Activated T-cell treated with anti-CD3 and anti-CD28 coated beads for 48 hours (primary cell): ENCODE measurements at regions not wholly inside any gene's neighbourhood (a gene's known extent, or its start where the extent isn't known, plus 50 kb on each side); places are given as distances from the start of the nearest gene placed in this dataset.

ENCODE experiments used
- DNase-seq: peaks from one replicate; pipeline ENCODE4 v3.0.0-alpha.2; 2020; ENCODE audit warnings: low read depth

GRCh38 chr1:96306809-96307560 lies 414.6 kb upstream of the PTBP2 start:
- no peak for DNase-seq

DNA sequence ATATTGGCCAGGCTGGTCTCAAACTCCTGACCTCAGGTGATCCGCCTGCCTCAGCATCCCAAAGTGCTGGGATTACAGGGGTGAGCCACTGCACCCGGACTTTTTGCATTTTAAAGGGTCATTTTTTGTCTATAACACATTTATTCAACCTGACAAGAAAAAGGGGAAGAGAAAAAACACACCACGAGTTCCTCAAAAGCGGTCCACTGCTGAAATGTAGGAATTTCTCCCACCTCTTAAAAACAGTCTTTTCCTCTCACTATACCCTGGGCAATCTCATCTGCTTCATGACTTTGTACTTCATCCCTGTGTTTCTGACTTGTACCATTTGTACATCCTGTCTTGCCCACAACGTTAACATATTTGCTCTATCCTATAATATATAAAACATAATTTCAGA lies 413.3 kb upstream of the PTBP2 start:
- DNase-seq: no peak

- DNase-seq: no peak
Observed at GRCh38 chr1:96309783-96310182, 411.8 kb upstream of the PTBP2 start.

DNA sequence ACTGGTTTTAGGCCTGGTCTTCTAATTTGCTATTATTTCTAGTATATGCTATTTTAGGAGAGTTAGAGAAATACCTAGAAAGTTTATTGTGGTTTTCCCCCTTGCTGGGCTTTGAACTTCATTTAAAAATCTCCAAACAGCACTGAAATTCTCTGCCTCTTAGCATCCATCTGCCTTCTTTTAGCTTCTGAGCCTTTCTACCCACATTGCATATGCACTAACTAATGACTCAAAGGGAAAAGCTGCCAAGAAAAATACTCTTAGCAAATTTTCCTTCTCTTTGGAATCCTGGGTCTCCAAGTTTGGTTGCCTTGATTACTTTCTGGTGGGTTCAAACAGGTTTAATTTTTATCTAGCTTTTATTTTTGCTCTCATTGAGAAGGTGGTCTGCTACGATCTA lies 408.4 kb upstream of the PTBP2 start:
- DNase-seq: no peak

- DNase-seq: no peak
Observed at GRCh38 chr1:96329121-96329520, 392.5 kb upstream of the PTBP2 start.

DNA sequence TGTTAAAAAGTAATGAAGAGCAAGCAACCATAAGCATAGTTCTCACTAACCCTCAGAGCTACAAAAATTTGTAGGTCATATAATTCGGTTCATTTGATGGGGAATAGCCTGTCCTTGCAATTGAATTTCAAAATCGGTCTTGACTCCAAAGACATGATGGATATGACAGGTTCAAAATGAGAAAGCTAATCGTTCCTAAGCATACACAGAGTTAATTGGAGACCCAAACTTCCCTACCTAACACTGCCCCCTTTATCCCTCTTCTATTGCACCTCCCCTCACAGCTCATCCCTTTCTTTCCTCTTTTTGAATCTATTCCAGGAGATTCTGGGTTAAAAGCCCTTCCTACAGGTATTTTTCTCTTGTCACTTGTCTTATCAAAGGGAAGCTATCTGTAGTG lies 390.0 kb upstream of the PTBP2 start:
- no peak for DNase-seq

- no peak for DNase-seq
Observed at GRCh38 chr1:96333522-96334235, 387.9 kb upstream of the PTBP2 start.

DNA sequence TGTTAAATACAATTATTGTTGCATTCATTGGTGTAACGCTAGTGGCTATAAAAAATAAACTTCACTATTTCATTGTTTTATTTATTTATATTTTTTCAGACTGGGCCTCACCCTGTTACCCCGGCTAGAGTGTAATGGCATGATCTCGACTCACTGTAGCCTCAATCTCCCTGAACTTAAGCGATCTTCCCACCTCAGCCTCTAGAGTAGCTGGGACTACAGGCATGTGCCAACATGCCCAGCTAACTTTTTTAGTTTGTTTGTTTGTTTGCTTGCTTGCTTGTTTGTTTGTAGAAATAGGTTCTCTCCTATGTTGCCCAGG lies 387.4 kb upstream of the PTBP2 start:
- DNase-seq: no peak

DNA sequence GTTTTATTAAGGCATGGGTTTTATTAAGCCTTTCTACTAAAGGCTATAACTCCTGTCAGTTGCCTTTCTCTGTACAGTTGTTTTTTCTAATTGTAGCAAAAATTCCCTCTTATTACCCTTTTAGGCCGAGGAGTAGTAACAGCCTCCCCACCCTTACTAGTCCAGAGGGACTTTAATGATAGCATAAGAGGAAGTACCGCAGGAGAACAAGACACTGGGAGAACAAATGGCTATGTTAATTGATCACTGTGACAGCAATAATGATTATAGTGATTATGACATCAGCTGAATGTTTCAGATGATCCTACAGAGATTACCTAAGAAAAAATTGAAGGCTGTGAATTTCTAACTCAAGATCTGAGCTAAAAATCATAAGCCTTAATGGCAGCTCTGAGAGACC lies 383.0 kb upstream of the PTBP2 start:
- DNase-seq: no peak

DNA sequence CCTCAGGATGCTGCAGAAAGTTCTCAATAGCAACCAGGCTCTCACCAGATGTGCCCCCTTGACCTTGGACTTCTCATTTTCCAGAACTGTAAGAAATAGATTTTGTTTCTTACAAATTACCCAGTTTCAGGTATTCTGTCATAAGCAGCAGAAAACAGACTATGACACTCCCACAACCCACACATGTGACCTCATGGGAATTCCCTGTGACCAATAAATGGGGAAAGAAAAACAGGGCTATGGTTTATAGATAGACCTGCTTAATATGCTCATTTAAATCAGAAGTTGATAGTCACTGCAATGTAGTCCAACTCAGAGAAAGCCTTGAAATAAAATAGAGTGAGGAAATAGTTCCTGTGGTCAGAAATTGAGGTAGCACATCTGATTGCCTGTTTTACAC lies 380.9 kb upstream of the PTBP2 start:
- DNase-seq: no peak

GRCh38 chr1:96346719-96347118 lies 374.9 kb upstream of the PTBP2 start:
- DNase-seq: no peak

- DNase-seq: no peak
Observed at GRCh38 chr1:96349896-96350295, 371.7 kb upstream of the PTBP2 start.

DNA sequence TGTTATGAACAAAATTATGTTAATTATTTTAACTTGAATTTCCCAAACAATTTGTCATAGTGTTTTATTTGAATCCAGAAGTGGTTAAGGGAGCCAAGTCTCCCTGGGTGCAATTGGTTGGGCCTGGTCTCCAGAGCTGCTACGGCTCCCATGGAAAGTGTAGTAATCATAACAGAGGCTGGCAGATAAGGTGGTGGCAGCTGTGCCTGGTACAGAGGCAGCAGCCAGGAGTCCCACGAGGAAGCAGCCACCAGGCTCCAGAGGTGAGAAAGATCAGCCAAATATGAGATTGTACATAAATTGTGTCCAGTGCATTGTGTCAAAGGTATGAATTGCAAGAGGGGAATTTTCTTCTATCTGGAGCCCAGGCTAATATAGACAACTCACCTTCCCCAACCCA lies 368.9 kb upstream of the PTBP2 start:
- DNase-seq: no peak

- no peak for DNase-seq
Observed at GRCh38 chr1:96355521-96355920, 366.1 kb upstream of the PTBP2 start.

DNA sequence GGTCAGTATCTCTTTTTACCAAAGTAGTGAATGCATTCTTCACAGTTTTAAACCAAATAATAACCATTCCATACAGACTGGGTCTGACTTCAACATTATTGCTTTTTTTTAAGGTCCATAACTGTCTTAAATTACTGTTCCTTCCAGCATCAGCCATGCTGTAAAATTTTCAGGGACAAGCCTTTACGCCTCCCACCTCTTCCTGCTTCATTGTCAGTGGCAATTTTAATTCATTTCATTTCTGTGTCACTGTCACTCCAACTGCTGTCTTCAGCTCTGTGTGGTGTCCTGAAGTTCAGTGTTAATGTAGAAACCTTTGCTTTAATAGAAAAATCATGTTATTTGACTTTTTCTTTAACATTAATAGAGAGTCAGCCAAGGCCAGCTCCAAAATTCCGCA lies 365.6 kb upstream of the PTBP2 start:
- DNase-seq: no peak

- DNase-seq: no peak
Observed at GRCh38 chr1:96357141-96357765, 364.3 kb upstream of the PTBP2 start.

- no peak for DNase-seq
Observed at GRCh38 chr1:96358057-96358456, 363.5 kb upstream of the PTBP2 start.

DNA sequence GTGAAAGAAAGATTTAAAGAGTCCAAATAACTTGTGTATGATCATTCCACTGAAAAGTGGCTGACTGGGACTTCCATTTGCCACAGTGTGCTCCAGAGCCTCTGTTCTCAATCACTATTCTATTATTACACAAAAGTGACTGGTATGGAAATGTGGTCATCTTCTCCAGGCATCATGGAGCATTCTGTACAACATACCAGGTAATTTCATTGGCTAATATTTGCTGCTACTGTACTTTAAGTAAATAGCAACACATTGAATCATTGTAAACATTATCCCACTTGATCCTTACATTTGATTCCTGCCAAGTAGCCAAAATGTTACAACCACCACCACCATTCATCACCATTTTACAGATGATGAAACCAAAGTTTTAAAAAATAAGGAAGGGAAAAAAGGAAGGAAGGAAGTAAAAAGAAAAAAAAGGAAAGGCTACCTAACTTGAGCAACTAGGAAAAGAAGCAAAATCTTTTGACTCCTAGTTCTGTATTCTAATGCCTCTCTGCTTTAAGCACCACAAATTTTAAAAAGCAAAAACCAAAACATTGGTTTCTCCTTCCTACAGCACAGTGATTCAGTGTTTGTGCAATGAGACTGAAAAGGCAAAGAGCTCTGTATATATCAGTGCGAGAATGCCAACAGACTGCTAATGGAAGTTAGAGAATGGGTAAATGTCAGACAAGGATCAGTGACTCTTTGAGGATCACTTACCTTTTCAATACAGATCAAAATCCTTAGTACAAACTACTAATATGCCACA lies 361.4 kb upstream of the PTBP2 start:
- DNase-seq: no peak

- no peak for DNase-seq
Observed at GRCh38 chr1:96361271-96361856, 360.2 kb upstream of the PTBP2 start.

DNA sequence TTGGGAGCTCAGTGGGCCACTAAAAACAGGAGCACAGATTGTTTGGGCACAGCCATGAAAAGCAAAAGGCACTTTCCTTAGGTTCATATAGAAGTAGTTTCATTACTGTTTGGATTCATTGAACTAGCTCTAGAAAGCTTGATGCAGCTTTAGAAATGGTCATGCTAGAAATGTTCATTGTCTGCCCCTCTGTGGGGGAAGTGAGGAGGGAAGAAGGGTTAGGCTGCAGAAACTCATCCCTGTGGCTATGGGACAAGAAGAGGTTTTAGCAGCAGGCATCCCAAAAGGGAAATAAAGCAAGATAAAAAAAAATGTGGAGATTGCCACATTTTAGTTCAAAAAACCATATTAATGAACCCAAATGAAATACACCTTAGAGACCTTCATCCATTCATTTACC lies 359.6 kb upstream of the PTBP2 start:
- DNase-seq: no peak

DNA sequence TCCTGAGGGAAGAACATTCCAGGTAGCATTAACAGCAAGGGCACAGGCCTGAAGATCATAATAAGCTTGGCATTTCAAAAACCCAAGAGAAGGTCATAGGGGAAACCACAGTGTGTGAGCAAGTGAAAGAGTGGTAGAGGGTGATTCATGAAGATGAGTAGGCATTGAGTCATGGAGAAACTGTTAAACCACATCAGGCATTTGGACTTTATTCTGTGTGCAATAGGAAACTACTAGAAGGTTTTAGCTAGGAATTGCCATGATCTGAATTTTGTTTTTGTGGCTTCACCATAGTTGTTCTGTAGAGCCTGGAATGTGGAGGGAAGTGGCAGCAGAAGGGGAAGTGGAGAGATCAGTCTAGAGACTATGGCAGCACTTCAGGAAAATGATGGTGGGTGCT lies 359.0 kb upstream of the PTBP2 start:
- DNase-seq: no peak

- DNase-seq: no peak
Observed at GRCh38 chr1:96363826-96364225, 357.8 kb upstream of the PTBP2 start.
